IMR-90 (cell line): ENCODE measurements at regions not wholly inside any gene's neighbourhood (a gene's known extent, or its start where the extent isn't known, plus 50 kb on each side); places are given as distances from the start of the nearest gene placed in this dataset.

Experiments used
- ATAC-seq: fragments of 200-7000 bp; cut with Tn5 transposase; 2 replicates; pipeline ENCODE4 v1.9.1; 2020; ENCODE audit warnings: low read depth, mild to moderate bottlenecking, moderate library complexity
- BruUV-seq: library from RNA; stranded (reverse); fragments of 400-500 nt; replicated peaks from 2 replicates; lab custom pipeline; 2021; lab: Mats Ljungman, UMichigan
- CTCF ChIA-PET: fragments of 300-600 bp; formaldehyde crosslinking; extraction: SDS; loops from one replicate; lab custom pipeline; 2021; ENCODE audit warnings: antibody characterized with exemption; lab: Yijun Ruan, JAX
- POLR2A ChIA-PET: fragments of 300-600 bp; sonication (Branson Sonifier 250); formaldehyde crosslinking; loops from one replicate; lab custom pipeline; 2022; ENCODE audit warnings: antibody characterized with exemption; ENCODE audit not compliant: unreplicated experiment; lab: Charles Lee
- DNase-seq: peaks from one replicate; pipeline ENCODE4 v3.0.0; 2013
- H2AFZ ChIP-seq: replicated peaks from 2 replicates; pipeline ENCODE3; 2013; ENCODE audit warnings: low read length, mild to moderate bottlenecking; ENCODE audit not compliant: poor library complexity
- H2AK5ac ChIP-seq: 2 replicates; pipeline ENCODE4 v1.6.1; 2013; ENCODE audit warnings: low read depth, low read length, inconsistent platforms
- H2AK9ac ChIP-seq: replicated peaks from 2 replicates; pipeline ENCODE3; 2013; ENCODE audit warnings: mild to moderate bottlenecking, low read depth, low read length, moderate library complexity; ENCODE audit not compliant: poor library complexity
- H2BK120ac ChIP-seq: 2 replicates; pipeline ENCODE4 v1.6.1; 2013; ENCODE audit warnings: low read depth, low read length, inconsistent platforms
- H2BK15ac ChIP-seq: 3 replicates; pipeline ENCODE4 v1.6.1; 2013; ENCODE audit warnings: low read depth, low read length, inconsistent platforms
- H2BK20ac ChIP-seq: 2 replicates; pipeline ENCODE4 v1.6.1; 2013; ENCODE audit warnings: low read depth, mild to moderate bottlenecking, inconsistent platforms, low read length, moderate library complexity
- H2BK5ac ChIP-seq: 2 replicates; pipeline ENCODE4 v1.6.1; 2013; ENCODE audit warnings: mild to moderate bottlenecking, low read depth, low read length, inconsistent platforms; ENCODE audit not compliant: poor library complexity, severe bottlenecking
- H3K14ac ChIP-seq: replicated peaks from 2 replicates; pipeline ENCODE4 v1.6.1; 2013; ENCODE audit warnings: low read depth, low read length, inconsistent platforms
- H3K18ac ChIP-seq: 2 replicates; pipeline ENCODE4 v1.6.1; 2013; ENCODE audit warnings: low read depth, low read length, control low read depth
- H3K23ac ChIP-seq: 2 replicates; pipeline ENCODE4 v1.6.1; 2013; ENCODE audit warnings: low read depth, low read length, inconsistent platforms
- H3K27ac ChIP-seq: 2 replicates; pipeline ENCODE4 v1.5.1; 2013; ENCODE audit warnings: mild to moderate bottlenecking, control low read depth, low read length; ENCODE audit not compliant: insufficient read depth
- H3K27me3 ChIP-seq: 2 replicates; pipeline ENCODE4 v1.6.1; 2013; ENCODE audit warnings: low read length; ENCODE audit not compliant: control insufficient read depth, insufficient read depth
- H3K36me3 ChIP-seq: 2 replicates; pipeline ENCODE4 v1.6.1; 2013; ENCODE audit warnings: low read length, mixed read lengths; ENCODE audit not compliant: control insufficient read depth, insufficient read depth
- H3K4ac ChIP-seq: 2 replicates; pipeline ENCODE4 v1.6.1; 2013; ENCODE audit warnings: low read depth, low read length, inconsistent platforms
- H3K4me1 ChIP-seq: 2 replicates; pipeline ENCODE4 v1.6.1; 2013; ENCODE audit warnings: low read length, mixed read lengths; ENCODE audit not compliant: control insufficient read depth, insufficient read depth
- H3K4me2 ChIP-seq: 2 replicates; pipeline ENCODE4 v1.6.1; 2013; ENCODE audit warnings: low read depth, mild to moderate bottlenecking, control low read depth, low read length, moderate library complexity
- H3K4me3 ChIP-seq: 2 replicates; pipeline ENCODE4 v1.5.1; 2013; ENCODE audit warnings: low read depth, mild to moderate bottlenecking, control low read depth, low read length, moderate library complexity; ENCODE audit not compliant: insufficient read depth
- H3K56ac ChIP-seq: 2 replicates; pipeline ENCODE4 v1.6.1; 2013; ENCODE audit warnings: low read length, inconsistent platforms; ENCODE audit not compliant: insufficient read depth; ENCODE audit errors: extremely low read depth
- H3K79me1 ChIP-seq, 2 experiments: 2 replicates each; pipeline ENCODE4 v1.6.1; 2013; ENCODE audit warnings: low read length in 2 of 2, inconsistent platforms in 1 of 2, low read depth in 1 of 2
- H3K9ac ChIP-seq: 2 replicates; pipeline ENCODE4 v1.6.1; 2013; ENCODE audit warnings: low read depth, low read length, control low read depth
- H3K9me1 ChIP-seq: 2 replicates; pipeline ENCODE4 v1.6.1; 2013; ENCODE audit warnings: low read length, inconsistent platforms; ENCODE audit not compliant: insufficient read depth
- H3K9me3 ChIP-seq: 2 replicates; pipeline ENCODE4 v1.6.1; 2013; ENCODE audit warnings: low read length; ENCODE audit not compliant: control insufficient read depth, insufficient read depth
- H4K20me1 ChIP-seq: 2 replicates; pipeline ENCODE4 v1.6.1; 2013; ENCODE audit warnings: low read length, inconsistent platforms; ENCODE audit not compliant: insufficient read depth
- H4K5ac ChIP-seq: 2 replicates; pipeline ENCODE4 v1.6.1; 2013; ENCODE audit warnings: mild to moderate bottlenecking, low read depth, low read length, control low read depth
- H4K8ac ChIP-seq, 2 experiments: 2 replicates each; pipeline ENCODE4 v1.6.1; 2013; ENCODE audit warnings: low read depth in 2 of 2, low read length in 2 of 2, control low read depth in 1 of 2, inconsistent platforms in 1 of 2
- H4K91ac ChIP-seq: 2 replicates; pipeline ENCODE4 v1.6.1; 2013; ENCODE audit warnings: low read depth, low read length, inconsistent platforms; ENCODE audit not compliant: insufficient read depth
- BHLHE40 ChIP-seq: fragments of 150-350 bp; IDR thresholded peaks from 2 replicates; pipeline ENCODE4 v1.6.1; 2016; ENCODE audit warnings: mild to moderate bottlenecking, low read depth, low read length
- CEBPB ChIP-seq: IDR thresholded peaks from 2 replicates; pipeline ENCODE4 v1.6.1; 2012; ENCODE audit warnings: low read depth, low read length, improper control_type of control experiment
- CHD1 ChIP-seq: IDR thresholded peaks from 2 replicates; pipeline ENCODE4 v1.6.1; 2012; ENCODE audit warnings: low read depth, low read length, improper control_type of control experiment
- CTCF ChIP-seq: conservative IDR thresholded peaks from 2 replicates; pipeline ENCODE4 v1.5.1; 2012; ENCODE audit warnings: mild to moderate bottlenecking, low read depth, low read length, improper control_type of control experiment
- ELK1 ChIP-seq: fragments of 150-350 bp; IDR thresholded peaks from 2 replicates; pipeline ENCODE4 v1.6.1; 2016; ENCODE audit warnings: low read depth, mild to moderate bottlenecking, low read length, moderate library complexity, borderline replicate concordance
- FOS ChIP-seq: fragments of 150-350 bp; IDR thresholded peaks from 2 replicates; pipeline ENCODE4 v1.6.1; 2016; ENCODE audit warnings: low read depth, low read length
- MAFK ChIP-seq: IDR thresholded peaks from 2 replicates; pipeline ENCODE4 v1.6.1; 2012; ENCODE audit warnings: low read depth, low read length, improper control_type of control experiment
- MAZ ChIP-seq: IDR thresholded peaks from 2 replicates; pipeline ENCODE4 v1.6.1; 2012; ENCODE audit warnings: low read depth, mild to moderate bottlenecking, low read length, improper control_type of control experiment, moderate library complexity, borderline replicate concordance
- MXI1 ChIP-seq: IDR thresholded peaks from 2 replicates; pipeline ENCODE4 v1.6.1; 2012; ENCODE audit warnings: low read depth, mild to moderate bottlenecking, low read length, moderate library complexity, borderline replicate concordance
- NFE2L2 ChIP-seq: fragments of 150-350 bp; IDR thresholded peaks from 2 replicates; pipeline ENCODE4 v1.6.1; 2016; ENCODE audit warnings: low read depth, mild to moderate bottlenecking, low read length
- POLR2A ChIP-seq: IDR thresholded peaks from 2 replicates; pipeline ENCODE4 v1.6.1; 2012; ENCODE audit warnings: mild to moderate bottlenecking, low read depth, low read length
- RAD21 ChIP-seq: IDR thresholded peaks from 2 replicates; pipeline ENCODE4 v1.6.1; 2012; ENCODE audit warnings: low read length, improper control_type of control experiment
- RCOR1 ChIP-seq: IDR thresholded peaks from 2 replicates; pipeline ENCODE4 v1.6.1; 2012; ENCODE audit warnings: mild to moderate bottlenecking, low read length, improper control_type of control experiment; ENCODE audit not compliant: insufficient replicate concordance
- RFX5 ChIP-seq: IDR thresholded peaks from 2 replicates; pipeline ENCODE4 v1.8.0; 2012; ENCODE audit warnings: low read depth, mild to moderate bottlenecking, low read length, moderate library complexity
- SMC3 ChIP-seq: fragments of 150-350 bp; IDR thresholded peaks from 2 replicates; pipeline ENCODE4 v1.6.1; 2016; ENCODE audit warnings: low read depth, mild to moderate bottlenecking, antibody characterized with exemption, low read length, moderate library complexity
- USF2 ChIP-seq: fragments of 150-350 bp; IDR thresholded peaks from 2 replicates; pipeline ENCODE4 v1.6.1; 2017; ENCODE audit warnings: mild to moderate bottlenecking, antibody characterized with exemption, low read length, low read depth
- WGBS, 2 experiments: methylation state at CpG; one replicate each; pipeline versions ENCODE4 v1.1.5 to v1.1.7; 2013; ENCODE audit warnings: missing lambda C conversion rate in 2 of 2; ENCODE audit not compliant: insufficient read length in 1 of 2; ENCODE audit errors: extremely low coverage in 2 of 2; 5-methylcytosine and 5-hydroxymethylcytosine counted together
- dilution Hi-C: fragments of 300-500 bp; cut with HindIII; formaldehyde crosslinking; loops from one replicate; pipeline ENCODE4 v1.14.3; 2018; ENCODE audit warnings: low sequenced_read_pairs; ENCODE audit not compliant: unreplicated experiment
- in situ Hi-C: fragments of 300-500 bp; cut with MboI; formaldehyde crosslinking; loops from 3 replicates; pipeline ENCODE4 v1.14.3; 2019; ENCODE audit warnings: low sequenced_read_pairs, inconsistent platforms, mixed read lengths
- intact Hi-C: fragments of 100-400 bp; cut with micrococcal nuclease; formaldehyde crosslinking; loops from 2 replicates; pipeline ENCODE4 v1.10.0; 2022

- H4K91ac ChIP-seq: no peak overlapping the region
- H2BK120ac ChIP-seq: no peak overlapping the region
- H2AK5ac ChIP-seq: no peak overlapping the region
- H3K18ac ChIP-seq: no peak overlapping the region
- H2AK9ac ChIP-seq: no peak overlapping the region
- ChIA-PET CTCF (no interaction called here), POLR2A (no interaction called here)
- no peaks in the 10 kb centered on the region for H4K20me1 ChIP-seq
- no peak overlapping the region for H2BK15ac ChIP-seq
- no peak overlapping the region for H3K4me3 ChIP-seq
- intact Hi-C loops (no loop called here), in situ Hi-C loops (no loop called here), dilution Hi-C loops (no loop called here)
- no peaks in the 10 kb centered on the region for H3K27me3 ChIP-seq
- H3K14ac ChIP-seq: no peak overlapping the region
- WGBS, 2 experiments: no CpG with 5 or more reads among the region's 6 CpGs
- H2BK5ac ChIP-seq: no peak overlapping the region
- DNase-seq (no peak), ATAC-seq (no peak)
- no peaks in the 10 kb centered on the region for H3K36me3 ChIP-seq
- BruUV-seq: no TSS peak
- no peak overlapping the region for H4K8ac ChIP-seq
- TF ChIP-seq USF2 (no peak), RCOR1 (no peak), FOS (no peak), CEBPB (no peak), CTCF (no peak), POLR2A (no peak), RFX5 (no peak), MXI1 (no peak), RAD21 (no peak), BHLHE40 (no peak), SMC3 (no peak), MAZ (no peak), MAFK (no peak), CHD1 (no peak), NFE2L2 (no peak), ELK1 (no peak)
- H3K79me1 ChIP-seq: no peaks in the 10 kb centered on the region
- H3K4ac ChIP-seq: no peak overlapping the region
- no peak overlapping the region for H4K5ac ChIP-seq
- no peak overlapping the region for H2AFZ ChIP-seq
- peaks cover 45% of the 10 kb centered on the region for H3K9me3 ChIP-seq
- no peak overlapping the region for H3K9ac ChIP-seq
- no peak overlapping the region for H3K27ac ChIP-seq
- H3K9me1 ChIP-seq: no peaks in the 10 kb centered on the region
- no peak overlapping the region for H3K56ac ChIP-seq
- no peak overlapping the region for H3K23ac ChIP-seq
- no peak overlapping the region for H3K4me2 ChIP-seq
- no peaks in the 10 kb centered on the region for H3K4me1 ChIP-seq
- no peak overlapping the region for H2BK20ac ChIP-seq
These were observed 189.1 kb upstream of the SALL3 start for GRCh38 chr18:78790511-78790910.
